HG02840 (cell line): ENCODE measurements at regions not wholly inside any gene's neighbourhood (a gene's known extent, or its start where the extent isn't known, plus 50 kb on each side); places are given as distances from the start of the nearest gene placed in this dataset.
"Not testable (repeated sequence)": the region's sequence is repeated elsewhere in the genome, so short reads cannot be mapped to it uniquely, and the experiment has no call there.

Source experiments
- ATAC-seq: cut with Tn5 transposase; IDR thresholded peaks from one replicate; pipeline ENCODE4 v1.9.1; 2021; ENCODE audit warnings: mild to moderate bottlenecking, moderate library complexity, moderate number of reproducible peaks; ENCODE audit not compliant: unreplicated experiment, low FRiP score

- no peak for ATAC-seq
Measured at GRCh38 chr4:83753260-83753659, 217.4 kb downstream of the GPAT3 start.

GRCh38 chr4:83751336-83751949, 215.5 kb downstream of the GPAT3 start:
- no peak for ATAC-seq

- ATAC-seq: no peak
Measured at GRCh38 chr4:83748711-83749110, 212.8 kb downstream of the GPAT3 start.

GRCh38 chr4:83738895-83739294, 203.0 kb downstream of the GPAT3 start:
- no peak for ATAC-seq

- ATAC-seq: no peak
Measured at GRCh38 chr4:83734576-83734975, 198.7 kb downstream of the GPAT3 start.

- no peak for ATAC-seq
Measured at GRCh38 chr4:83732114-83732635, 196.3 kb downstream of the GPAT3 start.

GRCh38 chr4:83731609-83732008, 195.7 kb downstream of the GPAT3 start:
- ATAC-seq: no peak

- ATAC-seq: not testable (repeated sequence)
Measured at GRCh38 chr4:83730958-83731357, 195.1 kb downstream of the GPAT3 start.

- ATAC-seq: no peak
Measured at GRCh38 chr4:83728191-83728590, 192.3 kb downstream of the GPAT3 start.

- no peak for ATAC-seq
Measured at GRCh38 chr4:83725336-83726085, 189.6 kb downstream of the GPAT3 start.

GRCh38 chr4:83724485-83725335, 188.8 kb downstream of the GPAT3 start:
- no peak for ATAC-seq

GRCh38 chr4:83723609-83724008, 187.7 kb downstream of the GPAT3 start:
- no peak for ATAC-seq

- no peak for ATAC-seq
Measured at GRCh38 chr4:83722730-83723269, 186.9 kb downstream of the GPAT3 start.

GRCh38 chr4:83716874-83717273, 181.0 kb downstream of the GPAT3 start:
- no peak for ATAC-seq

GRCh38 chr4:83712890-83713289, 177.0 kb downstream of the GPAT3 start:
- ATAC-seq: no peak

- ATAC-seq: no peak
Measured at GRCh38 chr4:83709627-83710026, 173.7 kb downstream of the GPAT3 start.

- no peak for ATAC-seq
Measured at GRCh38 chr4:83708500-83709175, 172.7 kb downstream of the GPAT3 start.

GRCh38 chr4:83704786-83705185, 168.9 kb downstream of the GPAT3 start:
- ATAC-seq: no peak

- ATAC-seq: no peak
Measured at GRCh38 chr4:83703752-83704151, 167.8 kb downstream of the GPAT3 start.

GRCh38 chr4:83701041-83701440, 165.1 kb downstream of the GPAT3 start:
- ATAC-seq: no peak
